ENCODE measurements at regions not wholly inside any gene's neighbourhood (a gene's known extent, or its start where the extent isn't known, plus 50 kb on each side); places are given as distances from the start of the nearest gene placed in this dataset.

- Histone ChIP-seq H3K4me2 (ENCODE audit: low read depth, low read length) (no peak overlapping the region), H2AFZ (ENCODE audit: low read length) (no peak overlapping the region), H4K20me1 (ENCODE audit: insufficient read depth, low read length) (no peaks in the 10 kb centered on the region), H3K9ac (ENCODE audit: insufficient read depth, low read depth, low read length) (no peak overlapping the region), H3K27me3 (ENCODE audit: control insufficient read depth in 1 of 2, insufficient read depth in 2 of 2, low read length in 2 of 2) (no peaks in the 10 kb centered on the region), H3K4me1 (ENCODE audit: insufficient read depth, low read length) (no peaks in the 10 kb centered on the region), H3K4me3 (replicated peaks in 1 of 3; ENCODE audit: insufficient read depth in 1 of 3, low read depth in 2 of 3, low read length in 3 of 3) (no peak overlapping the region), H3K36me3 (replicated peaks in 1 of 2; ENCODE audit: control insufficient read depth in 1 of 2, insufficient read depth in 2 of 2, low read length in 2 of 2) (no peaks in the 10 kb centered on the region), H3K27ac (ENCODE audit: extremely low read length, insufficient read depth, low read length) (no peak overlapping the region), H3K79me2 (ENCODE audit: insufficient read depth, low read length) (no peaks in the 10 kb centered on the region), H3K9me3 (ENCODE audit: low read length) (no peaks in the 10 kb centered on the region)
- no CpG with 5 or more reads among the region's 2 CpGs for WGBS (ENCODE audit: low lambda C conversion rate)
- in situ Hi-C loops (cut with HindIII; ENCODE audit: extremely low pct_ligation_motif_present, low pct_unique_long_range_greater_than_20kb) (no loop called here), intact Hi-C loops (cut with micrococcal nuclease; ENCODE audit: unreplicated experiment) (no loop called here)
- POLR2A ChIA-PET, result no interaction called here
- no peak for DNase-seq (ENCODE audit: low spot score)
- TF ChIP-seq KDM1A (CRISPR knock-in tag; IDR thresholded peaks at IDR 0.05) (no peak), ZHX1 (CRISPR knock-in tag; IDR thresholded peaks at IDR 0.05; ENCODE audit: low read depth) (no peak), ZNF589 (CRISPR knock-in tag; conservative IDR thresholded peaks at IDR 0.05) (no peak), RFXAP (CRISPR knock-in tag; IDR thresholded peaks at IDR 0.05; ENCODE audit: borderline replicate concordance) (no peak), U2AF2 (IDR thresholded peaks at IDR 0.05; ENCODE audit: low read depth, low read length) (no peak), ZNF143 (CRISPR knock-in tag; IDR thresholded peaks at IDR 0.05) (no peak), ZNF276 (CRISPR knock-in tag; IDR thresholded peaks at IDR 0.05; ENCODE audit: low read depth) (no peak), HNRNPK (IDR thresholded peaks at IDR 0.05; ENCODE audit: low read depth, low read length, poor library complexity, severe bottlenecking) (no peak), JDP2 (CRISPR knock-in tag; IDR thresholded peaks at IDR 0.05; ENCODE audit: borderline replicate concordance) (no peak), KLF6 (CRISPR knock-in tag; IDR thresholded peaks at IDR 0.05) (no peak)
- no peak for ATAC-seq
- BruUV-seq (replicated peaks), result no TSS peak
- CTCF ChIA-PET (ENCODE audit: low intra/inter-chr PET ratio, low total read pairs), result no interaction called here
- FAIRE-seq, result no peak
Observed at GRCh38 chr4:22614114-22614513, 78.6 kb upstream of the GBA3 start.

All from HepG2 (cell line).